Choroid plexus epithelial cell (primary cell): ENCODE measurements at regions not wholly inside any gene's neighbourhood (a gene's known extent, or its start where the extent isn't known, plus 50 kb on each side); places are given as distances from the start of the nearest gene placed in this dataset.

ENCODE experiments used
- DNase-seq: peaks from one replicate; pipeline ENCODE4 v3.0.0-alpha.2; 2010; ENCODE audit warnings: low read depth
- H3K4me3 ChIP-seq: 2 replicates; pipeline ENCODE4 v1.5.1; 2011; ENCODE audit warnings: low read depth, mild to moderate bottlenecking, control low read depth, low read length, moderate library complexity
- TF ChIP-seq, protein P1 (sequence below): conservative IDR thresholded peaks from 2 replicates; pipeline ENCODE4 v1.5.1; 2011; ENCODE audit warnings: low read depth, mild to moderate bottlenecking, control low read depth, inconsistent platforms, low read length, moderate library complexity

DNA sequence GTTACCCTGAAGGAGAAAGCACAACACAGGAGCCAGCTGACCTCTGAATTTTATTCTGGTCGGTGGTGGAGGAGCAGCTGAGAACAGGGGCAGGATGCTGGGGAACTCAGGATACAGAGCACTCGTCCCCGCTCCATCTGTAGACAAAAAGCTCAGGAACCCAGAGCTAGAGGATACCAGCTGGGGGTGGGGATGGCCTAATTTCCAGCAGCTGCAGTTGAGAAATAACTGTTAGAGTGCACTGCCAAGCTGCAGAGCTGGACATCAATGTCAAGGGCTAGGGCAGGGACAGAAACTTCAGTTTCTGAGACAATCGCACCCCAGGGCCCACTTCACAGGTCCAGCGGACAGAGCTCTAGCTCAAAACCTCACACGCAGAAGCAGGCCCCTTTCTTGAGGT lies 122.1 kb upstream of the GUCY1A1 start:
- no peak overlapping the region for H3K4me3 ChIP-seq
- TF ChIP-seq, protein P1, sequence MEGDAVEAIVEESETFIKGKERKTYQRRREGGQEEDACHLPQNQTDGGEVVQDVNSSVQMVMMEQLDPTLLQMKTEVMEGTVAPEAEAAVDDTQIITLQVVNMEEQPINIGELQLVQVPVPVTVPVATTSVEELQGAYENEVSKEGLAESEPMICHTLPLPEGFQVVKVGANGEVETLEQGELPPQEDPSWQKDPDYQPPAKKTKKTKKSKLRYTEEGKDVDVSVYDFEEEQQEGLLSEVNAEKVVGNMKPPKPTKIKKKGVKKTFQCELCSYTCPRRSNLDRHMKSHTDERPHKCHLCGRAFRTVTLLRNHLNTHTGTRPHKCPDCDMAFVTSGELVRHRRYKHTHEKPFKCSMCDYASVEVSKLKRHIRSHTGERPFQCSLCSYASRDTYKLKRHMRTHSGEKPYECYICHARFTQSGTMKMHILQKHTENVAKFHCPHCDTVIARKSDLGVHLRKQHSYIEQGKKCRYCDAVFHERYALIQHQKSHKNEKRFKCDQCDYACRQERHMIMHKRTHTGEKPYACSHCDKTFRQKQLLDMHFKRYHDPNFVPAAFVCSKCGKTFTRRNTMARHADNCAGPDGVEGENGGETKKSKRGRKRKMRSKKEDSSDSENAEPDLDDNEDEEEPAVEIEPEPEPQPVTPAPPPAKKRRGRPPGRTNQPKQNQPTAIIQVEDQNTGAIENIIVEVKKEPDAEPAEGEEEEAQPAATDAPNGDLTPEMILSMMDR = no peak
- no peak for DNase-seq

DNA sequence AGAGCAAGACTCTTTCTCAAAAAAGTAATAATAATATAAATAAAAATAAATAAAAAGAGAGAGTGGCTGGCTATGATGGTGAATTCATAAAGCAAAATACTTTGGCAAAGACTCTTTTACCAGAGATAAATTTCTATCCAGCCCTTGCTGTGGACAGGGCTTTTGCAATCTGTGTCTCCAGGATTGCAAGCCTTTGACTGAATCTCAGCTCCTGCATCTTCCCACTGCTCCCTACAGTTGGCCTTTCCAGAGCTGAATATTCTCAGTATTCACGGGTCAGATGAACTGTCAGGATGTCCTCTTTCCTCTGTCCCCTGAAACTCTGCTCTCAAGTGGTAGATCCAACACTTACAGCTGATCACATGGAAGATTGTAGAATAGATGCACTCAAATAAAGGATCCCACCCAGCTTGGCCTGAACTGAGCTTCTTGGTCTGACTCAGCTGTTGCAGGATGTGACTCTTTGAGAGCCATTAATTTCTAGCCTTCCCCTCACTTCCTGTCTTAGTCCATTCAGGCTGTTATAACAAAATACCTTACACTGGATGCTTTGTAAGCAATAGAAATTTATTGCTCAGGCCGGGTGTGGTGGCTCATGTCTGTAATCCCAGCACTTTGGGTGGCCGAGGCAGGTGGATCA lies 123.4 kb upstream of the GUCY1A1 start:
- no peak overlapping the region for H3K4me3 ChIP-seq
- no peak for DNase-seq
- TF ChIP-seq, protein P1 = no peak

DNA sequence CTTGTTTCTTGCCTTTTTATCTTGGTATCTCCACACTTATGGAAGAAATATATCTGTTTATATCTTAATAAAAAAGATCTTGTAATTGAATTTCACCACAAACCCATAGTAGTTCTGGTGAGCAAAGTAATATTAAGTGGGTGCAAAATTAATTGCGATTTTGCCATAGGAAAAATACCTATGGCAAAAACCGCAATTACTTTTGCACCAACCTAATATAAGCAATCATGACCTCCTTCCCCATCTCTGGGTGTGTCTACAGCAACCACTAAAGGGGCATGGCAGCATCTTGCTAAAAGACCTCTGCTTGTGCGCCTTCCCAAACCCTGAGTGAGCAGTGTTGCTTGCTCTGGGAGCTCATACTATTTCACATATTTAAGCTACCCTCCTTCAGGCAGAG lies 124.2 kb upstream of the GUCY1A1 start:
- no peak for DNase-seq
- TF ChIP-seq, protein P1 = no peak
- no peak overlapping the region for H3K4me3 ChIP-seq

DNA sequence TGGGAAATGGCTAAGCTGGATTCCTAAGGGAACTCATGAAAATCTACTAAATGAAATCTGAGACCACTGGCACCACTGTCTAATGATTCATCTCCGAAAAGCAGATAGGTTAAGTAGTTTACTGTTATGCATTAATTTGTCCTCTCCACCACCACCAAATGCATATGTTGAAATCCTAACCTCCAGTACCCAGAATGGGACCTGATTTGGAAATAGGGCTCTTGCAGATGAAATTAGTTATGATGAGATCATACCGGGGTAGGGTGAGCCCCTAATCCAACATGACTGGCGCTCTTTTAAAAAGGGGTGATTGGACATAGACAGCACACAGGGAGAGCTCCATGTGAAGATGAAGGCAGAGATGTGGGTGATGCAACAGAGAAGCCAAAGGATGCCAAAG lies 124.9 kb upstream of the GUCY1A1 start:
- TF ChIP-seq, protein P1 = no peak
- DNase-seq = no peak
- no peak overlapping the region for H3K4me3 ChIP-seq

DNA sequence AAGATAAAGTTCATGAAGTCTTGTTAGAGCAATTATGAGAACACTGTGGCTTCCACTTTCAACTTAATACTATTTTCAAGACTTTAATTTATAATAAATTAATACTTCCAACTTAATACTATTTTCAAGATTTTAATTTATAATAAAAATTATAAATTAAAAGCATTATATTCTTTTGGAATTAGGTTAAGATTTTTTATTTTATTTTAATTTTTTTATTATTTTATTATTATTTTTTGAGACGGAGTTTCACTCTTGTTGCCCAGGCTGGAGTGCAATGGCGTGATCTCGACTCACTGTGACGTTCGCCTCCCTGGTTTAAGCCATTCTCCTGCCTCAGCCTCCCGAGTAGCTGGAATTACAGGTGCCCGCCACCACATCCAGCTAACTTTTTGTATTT lies 126.0 kb upstream of the GUCY1A1 start:
- TF ChIP-seq, protein P1 = no peak
- H3K4me3 ChIP-seq = no peak overlapping the region
- DNase-seq = no peak

DNA sequence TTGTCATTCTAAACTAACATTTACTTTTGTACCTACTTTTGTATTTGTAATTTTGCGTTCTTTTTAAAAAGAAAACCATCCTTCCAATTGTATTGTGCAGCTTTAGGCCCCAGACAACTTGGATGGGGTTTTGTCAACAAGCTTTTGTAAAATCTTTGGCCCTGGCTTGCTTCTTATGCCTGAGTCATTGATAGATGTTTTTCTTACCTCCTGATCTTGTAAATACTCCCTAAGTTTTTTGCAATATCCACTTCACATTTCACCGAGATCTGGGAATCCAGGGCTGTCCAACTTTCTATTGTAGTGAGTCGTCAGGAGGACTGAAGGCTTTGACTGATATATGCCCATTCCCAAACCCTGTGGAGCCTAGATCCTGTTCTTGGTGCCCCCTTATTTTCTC lies 126.9 kb upstream of the GUCY1A1 start:
- TF ChIP-seq, protein P1 = no peak
- DNase-seq = no peak
- H3K4me3 ChIP-seq = no peak overlapping the region

DNA sequence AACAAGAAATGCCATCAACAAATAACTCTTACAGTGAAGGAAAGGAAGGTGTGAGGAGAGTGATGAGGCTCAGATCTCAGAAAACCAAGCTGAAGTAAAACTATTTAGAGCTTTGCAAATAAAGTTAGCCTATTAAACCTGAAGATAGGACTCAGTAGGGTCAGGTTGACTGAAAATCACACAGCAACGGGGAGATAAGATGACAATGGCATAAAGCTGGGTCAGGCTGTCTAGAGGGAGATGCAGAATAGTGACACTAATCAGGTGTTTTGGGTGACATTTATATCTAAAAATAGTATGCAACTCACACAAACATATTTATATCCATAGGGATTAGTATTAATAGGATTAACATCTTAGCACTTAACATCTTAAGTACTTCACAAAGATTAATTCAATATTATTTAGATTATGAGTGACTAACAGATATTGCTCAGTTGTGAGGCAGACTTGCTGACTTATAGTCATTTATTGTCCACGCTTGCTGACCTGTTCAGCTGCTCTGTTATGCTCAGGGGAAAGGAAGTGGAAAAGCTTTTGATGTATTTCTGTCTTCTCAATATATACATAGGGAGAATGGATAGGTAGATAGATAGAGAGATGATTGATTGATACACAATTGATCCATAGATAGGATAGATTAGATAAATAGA lies 130.7 kb upstream of the GUCY1A1 start:
- no peak overlapping the region for H3K4me3 ChIP-seq
- no peak for DNase-seq
- TF ChIP-seq, protein P1 = no peak
